ENCODE measurements at regions not wholly inside any gene's neighbourhood (a gene's known extent, or its start where the extent isn't known, plus 50 kb on each side); places are given as distances from the start of the nearest gene placed in this dataset.

- no peak for DNase-seq (ENCODE audit: low read depth)
Observed at GRCh38 chr1:208587110-208587509, 342.9 kb upstream of the PLXNA2 start.

GRCh38 chr1:208593306-208594006 lies 349.3 kb upstream of the PLXNA2 start:
- no peak for DNase-seq (ENCODE audit: low read depth)

DNA sequence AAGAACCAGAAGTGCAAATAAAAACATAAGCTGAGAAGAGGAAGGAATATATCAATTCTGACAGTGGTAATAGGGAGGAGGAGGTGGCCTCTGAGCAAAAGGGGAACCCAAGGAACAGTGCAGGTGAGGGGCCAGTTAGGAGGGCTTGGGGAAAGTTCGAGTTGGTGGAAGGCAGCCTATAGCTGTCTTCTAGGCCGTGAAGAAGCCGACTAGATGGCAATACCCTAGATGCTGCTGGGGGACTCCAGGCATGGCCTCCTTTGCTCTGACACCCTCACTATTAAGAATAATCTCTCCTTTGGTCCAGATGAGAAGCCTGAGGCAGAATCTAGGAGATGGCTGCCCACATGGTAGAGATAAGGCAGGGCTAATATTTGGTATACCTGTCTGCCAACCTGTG lies 351.1 kb upstream of the PLXNA2 start:
- no peak for DNase-seq (ENCODE audit: low read depth)

DNA sequence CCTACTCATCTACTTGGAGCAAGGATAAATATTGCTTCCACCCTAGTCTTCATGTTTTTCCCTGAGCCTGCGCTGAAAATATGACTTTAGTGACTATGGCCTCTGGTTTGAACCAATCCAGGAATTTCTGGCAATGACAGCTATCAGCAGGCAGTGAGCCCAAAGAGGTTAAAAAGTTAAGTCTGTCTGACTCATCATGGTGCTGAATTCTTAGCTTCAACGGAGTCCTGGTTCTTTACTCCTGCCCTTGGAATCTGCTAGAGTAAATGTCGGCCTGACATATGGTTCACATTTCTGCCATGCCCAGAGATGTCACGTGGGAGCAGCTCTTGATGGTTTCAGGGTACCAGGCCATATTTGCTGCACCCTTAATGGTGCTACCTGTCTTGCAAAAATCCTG lies 351.6 kb upstream of the PLXNA2 start:
- DNase-seq (ENCODE audit: low read depth) = no peak

GRCh38 chr1:208597571-208597970 lies 353.4 kb upstream of the PLXNA2 start:
- DNase-seq (ENCODE audit: low read depth) = no peak

DNA sequence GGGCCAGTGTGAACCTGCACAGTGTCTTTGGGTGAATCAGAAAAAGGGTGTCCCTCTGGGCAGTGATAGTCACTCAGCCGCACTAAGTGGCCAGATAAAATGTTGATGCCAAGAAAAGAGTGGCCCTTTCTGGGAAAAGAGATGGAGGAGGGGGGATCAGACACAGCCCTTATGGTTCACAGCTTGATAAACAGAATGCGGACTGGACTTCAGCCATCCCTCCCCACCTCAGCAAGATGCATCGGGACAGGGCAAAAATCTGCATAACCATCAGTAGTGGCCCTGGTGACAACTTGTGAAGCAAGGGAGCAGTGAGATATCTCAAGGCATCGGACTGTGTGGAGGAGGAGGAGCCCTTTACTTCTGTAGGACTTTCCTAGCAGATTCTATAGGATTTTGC lies 353.8 kb upstream of the PLXNA2 start:
- DNase-seq (ENCODE audit: low read depth) = no peak

GRCh38 chr1:208599063-208599462 lies 354.9 kb upstream of the PLXNA2 start:
- DNase-seq (ENCODE audit: low read depth) = no peak

- DNase-seq (ENCODE audit: low read depth) = no peak
Observed at GRCh38 chr1:208600456-208601190, 356.4 kb upstream of the PLXNA2 start.

DNA sequence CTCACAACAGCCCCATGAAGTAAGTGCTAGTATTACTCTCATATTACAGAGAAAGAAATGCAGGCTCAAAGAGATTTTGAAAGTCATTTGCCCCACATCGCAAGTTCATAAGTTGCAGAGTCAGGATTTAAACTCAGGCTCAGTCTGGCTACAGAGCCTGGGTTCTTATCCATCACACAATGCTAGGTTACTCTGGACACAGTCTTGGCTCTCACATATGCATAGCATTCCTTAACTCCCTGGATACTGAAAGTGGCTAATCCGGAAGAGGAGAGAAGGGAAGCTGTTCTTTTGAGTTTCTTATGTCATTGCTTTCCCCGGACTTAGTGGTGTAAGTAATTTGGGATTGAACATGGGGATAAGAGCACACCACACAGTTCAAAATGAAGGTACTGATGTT lies 357.4 kb upstream of the PLXNA2 start:
- no peak for DNase-seq (ENCODE audit: low read depth)

DNA sequence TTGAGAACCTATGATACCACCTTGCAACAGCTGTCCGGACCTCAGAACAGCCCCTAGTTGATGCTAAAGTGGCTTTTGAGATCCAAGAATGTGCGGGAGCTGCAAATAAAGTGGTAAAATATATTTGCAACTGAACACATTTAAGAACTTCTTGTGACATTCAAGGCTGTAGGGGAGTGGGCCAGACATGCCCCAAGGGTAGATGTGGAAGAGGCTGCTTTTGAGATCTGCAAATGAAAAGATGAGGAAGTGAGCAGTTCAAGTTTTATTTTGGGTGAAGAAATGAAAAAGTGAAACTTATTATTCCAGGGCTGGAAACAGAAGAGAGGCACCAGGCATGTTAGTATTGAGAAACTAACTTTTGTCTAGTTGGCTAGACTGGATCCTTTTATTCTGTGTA lies 359.5 kb upstream of the PLXNA2 start:
- DNase-seq (ENCODE audit: low read depth) = no peak

DNA sequence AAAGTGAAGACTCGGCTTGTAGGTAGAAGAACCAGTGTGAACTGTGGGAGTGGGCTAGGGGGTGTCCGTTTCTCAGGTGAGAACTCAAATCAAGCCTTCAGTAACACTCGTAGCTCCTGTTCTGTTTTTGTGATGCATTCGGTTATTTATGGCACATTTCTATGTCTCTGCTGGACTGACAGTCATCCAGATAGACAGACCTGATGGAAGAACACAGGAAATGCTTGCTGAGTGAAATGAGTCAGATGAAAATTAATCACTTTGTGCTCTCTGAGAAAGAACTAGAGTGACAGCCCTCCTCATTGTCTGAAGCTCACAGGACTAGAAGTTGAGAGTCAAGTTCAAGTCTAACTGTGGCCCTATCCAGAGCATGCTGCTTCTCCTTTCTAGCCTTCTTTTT lies 360.1 kb upstream of the PLXNA2 start:
- no peak for DNase-seq (ENCODE audit: low read depth)

- DNase-seq (ENCODE audit: low read depth) = no peak
Observed at GRCh38 chr1:208606959-208607358, 362.8 kb upstream of the PLXNA2 start.

- DNase-seq (ENCODE audit: low read depth) = no peak
Observed at GRCh38 chr1:208607616-208608015, 363.4 kb upstream of the PLXNA2 start.

DNA sequence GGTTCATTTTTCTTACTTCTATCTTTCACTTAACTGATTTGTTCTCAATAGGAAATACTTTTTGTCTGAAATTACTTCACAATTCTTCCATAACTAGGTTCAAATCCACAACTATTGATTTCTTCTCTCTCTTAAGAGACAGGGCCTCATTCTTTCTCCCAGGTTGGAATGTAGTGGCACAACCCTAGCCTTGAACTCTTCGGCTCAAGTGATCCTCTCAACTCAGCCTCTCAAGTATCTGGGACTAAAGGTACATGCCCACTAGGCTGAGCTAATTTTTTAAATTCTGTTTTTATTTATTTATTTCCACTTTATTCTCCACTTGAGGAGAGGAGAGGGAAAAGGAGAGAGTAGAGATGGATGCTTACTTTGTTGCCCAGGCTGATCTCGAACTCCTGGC lies 370.4 kb upstream of the PLXNA2 start:
- no peak for DNase-seq (ENCODE audit: low read depth)

DNA sequence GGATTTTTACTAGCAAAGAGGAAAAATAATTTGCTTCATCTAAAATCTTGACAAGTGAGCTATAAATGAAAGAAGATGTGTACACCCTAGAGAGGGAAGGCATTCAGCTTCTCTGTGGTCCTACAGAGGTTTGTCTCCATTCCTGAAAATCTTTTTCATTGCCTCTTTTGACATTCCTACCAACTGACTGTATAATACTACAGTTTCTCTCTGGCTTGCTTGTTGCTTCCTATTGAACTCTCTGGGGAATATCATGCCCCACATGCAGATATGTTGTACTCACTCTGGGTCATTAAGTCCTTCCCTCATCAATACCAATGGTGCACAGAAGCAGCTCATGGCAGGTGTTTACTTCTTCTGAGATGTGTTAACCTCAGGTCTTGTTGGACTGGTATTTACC lies 371.2 kb upstream of the PLXNA2 start:
- no peak for DNase-seq (ENCODE audit: low read depth)

DNA sequence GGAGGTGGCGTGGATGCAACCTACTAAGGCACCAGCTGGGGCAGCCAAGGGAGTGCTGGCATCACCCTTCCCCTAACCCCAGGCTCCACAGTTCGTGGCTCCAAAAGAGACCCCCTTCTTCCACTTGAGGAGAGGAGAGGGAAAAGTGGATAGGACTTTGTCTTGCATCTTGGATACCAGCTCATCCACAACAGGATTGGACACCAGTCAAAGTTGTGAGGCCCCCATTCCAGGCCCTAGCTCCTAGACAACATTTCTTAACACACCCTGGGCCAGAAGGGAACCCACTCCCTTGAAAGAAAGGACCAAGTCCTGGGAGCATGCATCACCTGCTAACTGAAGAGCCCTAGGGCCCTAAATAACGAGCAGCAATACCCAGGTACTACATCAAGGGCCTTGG lies 372.6 kb upstream of the PLXNA2 start:
- no peak for DNase-seq (ENCODE audit: low read depth)

GRCh38 chr1:208628022-208628914 lies 384.1 kb upstream of the PLXNA2 start:
- DNase-seq (ENCODE audit: low read depth) = no peak

- DNase-seq (ENCODE audit: low read depth) = no peak
Observed at GRCh38 chr1:208631092-208631491, 386.9 kb upstream of the PLXNA2 start.

- no peak for DNase-seq (ENCODE audit: low read depth)
Observed at GRCh38 chr1:208631506-208631905, 387.3 kb upstream of the PLXNA2 start.

DNA sequence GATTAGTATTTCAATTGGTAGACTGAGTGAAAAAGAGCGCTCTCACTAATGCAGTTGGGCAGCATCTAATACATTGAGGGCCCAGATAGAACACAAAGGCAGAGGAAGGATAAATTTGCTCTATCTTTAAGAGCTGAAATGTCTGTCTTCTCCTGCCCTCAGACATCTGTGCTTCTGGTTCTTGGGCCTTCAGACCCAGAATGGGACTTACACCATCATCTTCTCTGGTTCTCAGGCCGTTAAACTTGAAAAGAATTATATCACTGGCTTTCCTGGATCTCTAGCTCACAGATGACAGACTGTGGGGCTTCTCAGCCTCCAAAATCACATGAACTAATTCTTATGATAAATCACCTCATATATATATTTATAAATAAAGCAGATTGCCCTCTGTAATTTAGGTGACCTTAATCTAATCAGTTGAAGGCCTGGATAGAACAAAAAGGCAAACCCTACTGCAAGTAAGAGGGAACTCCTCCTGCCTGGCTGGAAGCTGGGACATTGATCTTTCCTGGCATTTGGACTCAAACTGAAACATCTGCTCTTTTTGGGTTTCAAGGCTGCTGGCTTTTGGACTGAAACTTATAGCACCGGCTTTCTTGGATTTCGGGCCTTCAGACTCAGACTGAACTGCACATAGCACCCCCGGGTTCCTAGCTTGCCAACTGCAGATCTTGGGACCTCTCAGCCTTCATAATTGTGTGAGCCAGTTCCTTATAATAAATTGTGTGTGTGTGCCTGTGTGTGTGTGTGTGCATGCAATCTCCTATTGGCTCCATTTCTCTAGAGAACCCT lies 390.4 kb upstream of the PLXNA2 start:
- no peak for DNase-seq (ENCODE audit: low read depth)

- DNase-seq (ENCODE audit: low read depth) = no peak
Observed at GRCh38 chr1:208637181-208637580, 393.0 kb upstream of the PLXNA2 start.

DNA sequence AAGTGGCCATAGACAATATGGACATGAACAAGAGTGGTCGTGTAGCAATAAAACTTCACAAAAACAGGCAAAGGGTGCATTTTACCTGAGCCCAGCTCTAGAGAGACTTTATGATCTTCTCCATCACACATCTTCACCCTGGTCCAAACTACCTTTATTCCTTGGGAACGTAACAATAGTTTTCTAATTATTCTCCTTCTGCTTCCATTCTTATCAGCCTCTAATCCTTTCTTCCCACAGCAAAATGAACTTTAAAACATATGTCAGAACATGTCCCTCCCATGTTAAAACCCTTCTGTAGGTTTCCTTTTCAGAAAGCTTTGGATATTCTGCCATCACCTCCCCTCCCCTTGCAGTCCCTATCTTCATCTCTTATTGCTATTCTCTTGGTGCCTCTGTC lies 395.2 kb upstream of the PLXNA2 start:
- no peak for DNase-seq (ENCODE audit: low read depth)
